ENCODE measurements at regions not wholly inside any gene's neighbourhood (a gene's known extent, or its start where the extent isn't known, plus 50 kb on each side); places are given as distances from the start of the nearest gene placed in this dataset.

DNA sequence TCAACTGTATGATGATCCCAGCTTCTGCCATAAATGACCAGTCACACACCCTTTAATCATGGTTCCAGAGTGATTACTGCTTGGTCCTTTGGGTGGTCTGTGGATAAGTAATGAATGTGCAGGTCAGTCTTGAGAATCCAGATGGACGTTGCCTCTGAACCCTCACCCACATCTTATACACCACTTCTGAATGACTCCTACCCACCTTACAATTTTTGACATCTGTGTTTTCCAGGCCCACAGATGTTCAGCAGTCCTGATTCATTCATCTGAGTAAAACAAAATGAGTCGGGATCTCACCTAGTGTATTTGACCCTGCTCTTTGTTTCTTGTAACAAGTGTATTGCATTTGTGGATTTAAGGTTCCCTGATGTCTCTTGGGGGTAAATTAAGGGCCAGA lies 194.1 kb upstream of the CCDC68 start:
- TF ChIP-seq ZNF311 (tag by site-specific recombination; IDR thresholded peaks at IDR 0.05; ENCODE audit: borderline replicate concordance) (no peak), ZBTB1 (tag by site-specific recombination; IDR thresholded peaks at IDR 0.05) (no peak), KLF17 (tag by site-specific recombination; IDR thresholded peaks at IDR 0.05) (no peak), CTCF (tag by site-specific recombination; IDR thresholded peaks at IDR 0.05) (no peak), ZBTB8A (tag by site-specific recombination; IDR thresholded peaks at IDR 0.05) (no peak), ZSCAN30 (tag by site-specific recombination; IDR thresholded peaks at IDR 0.05) (no peak), ZNF560 (tag by site-specific recombination; IDR thresholded peaks at IDR 0.05; ENCODE audit: borderline replicate concordance) (no peak), ZNF558 (tag by site-specific recombination; IDR thresholded peaks at IDR 0.05) (no peak), ZNF19 (tag by site-specific recombination; IDR thresholded peaks at IDR 0.05; ENCODE audit: low read depth) (no peak), HOXA7 (CRISPR knock-in tag; IDR thresholded peaks at IDR 0.05; ENCODE audit: borderline replicate concordance) (no peak), ZNF114 (tag by site-specific recombination; IDR thresholded peaks at IDR 0.05) (no peak), ZBTB49 (tag by site-specific recombination; IDR thresholded peaks at IDR 0.05; ENCODE audit: low read depth) (no peak)
- TF ChIP-seq, protein P1, sequence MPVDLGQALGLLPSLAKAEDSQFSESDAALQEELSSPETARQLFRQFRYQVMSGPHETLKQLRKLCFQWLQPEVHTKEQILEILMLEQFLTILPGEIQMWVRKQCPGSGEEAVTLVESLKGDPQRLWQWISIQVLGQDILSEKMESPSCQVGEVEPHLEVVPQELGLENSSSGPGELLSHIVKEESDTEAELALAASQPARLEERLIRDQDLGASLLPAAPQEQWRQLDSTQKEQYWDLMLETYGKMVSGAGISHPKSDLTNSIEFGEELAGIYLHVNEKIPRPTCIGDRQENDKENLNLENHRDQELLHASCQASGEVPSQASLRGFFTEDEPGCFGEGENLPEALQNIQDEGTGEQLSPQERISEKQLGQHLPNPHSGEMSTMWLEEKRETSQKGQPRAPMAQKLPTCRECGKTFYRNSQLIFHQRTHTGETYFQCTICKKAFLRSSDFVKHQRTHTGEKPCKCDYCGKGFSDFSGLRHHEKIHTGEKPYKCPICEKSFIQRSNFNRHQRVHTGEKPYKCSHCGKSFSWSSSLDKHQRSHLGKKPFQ (tag by site-specific recombination; IDR thresholded peaks at IDR 0.05): no peak

Data from HEK293 (cell line).